HCT116 (cell line): ENCODE measurements at regions not wholly inside any gene's neighbourhood (a gene's known extent, or its start where the extent isn't known, plus 50 kb on each side); places are given as distances from the start of the nearest gene placed in this dataset.
"Not testable (repeated sequence)": the region's sequence is repeated elsewhere in the genome, so short reads cannot be mapped to it uniquely, and the experiment has no call there.

Source experiments
- ATF3 ChIP-seq: IDR thresholded peaks from 2 replicates; pipeline ENCODE4 v1.6.1; 2012
- CTCF ChIP-seq, 3 experiments: fragments of 200-600 bp in 1 of 3; sonication (generic) in 1 of 3; IDR thresholded peaks in 2 of 3; conservative IDR thresholded peaks in 1 of 3; 2 replicates each; pipeline ENCODE4 v1.5.1; 2012 to 2017; ENCODE audit warnings: low read depth in 2 of 3, low read length in 2 of 3, antibody characterized with exemption in 1 of 3, borderline replicate concordance in 1 of 3, control low read depth in 1 of 3, mild to moderate bottlenecking in 1 of 3, mixed read lengths in 1 of 3, mixed run types in 1 of 3, moderate library complexity in 1 of 3; ENCODE audit not compliant: insufficient read depth in 1 of 3
- EZH2 ChIP-seq: fragments of 200-600 bp; sonication (generic); IDR thresholded peaks from 2 replicates; pipeline ENCODE4 v1.6.1; 2017; ENCODE audit warnings: antibody characterized with exemption, mixed run types
- POLR2A ChIP-seq: IDR thresholded peaks from 2 replicates; pipeline ENCODE4 v1.7.0; 2011; ENCODE audit warnings: borderline replicate concordance; ENCODE audit not compliant: insufficient read depth, insufficient read length; ENCODE audit errors: extremely low read depth
- RAD21 ChIP-seq: IDR thresholded peaks from 2 replicates; pipeline ENCODE4 v1.6.1; 2012; ENCODE audit warnings: low read depth, mild to moderate bottlenecking
- SRF ChIP-seq: IDR thresholded peaks from 2 replicates; pipeline ENCODE4 v1.6.1; 2012; ENCODE audit warnings: low read depth
- TCF7L2 ChIP-seq: IDR thresholded peaks from 2 replicates; pipeline ENCODE4 v1.7.0; 2011; ENCODE audit warnings: borderline replicate concordance, inconsistent platforms; ENCODE audit not compliant: insufficient read depth, insufficient read length; ENCODE audit errors: extremely low read depth

- TF ChIP-seq TCF7L2; POLR2A; EZH2; CTCF (IDR thresholded peaks at IDR 0.05 in 2 of 3, conservative IDR thresholded peaks at IDR 0.05 in 1 of 3; ENCODE audit: borderline replicate concordance in 1 of 3, insufficient read depth in 1 of 3, low read depth in 2 of 3, low read length in 2 of 3); SRF; ATF3; RAD21: not testable (repeated sequence)
Measured at GRCh38 chr2:64896572-64896971, 92.6 kb upstream of the SLC1A4 start.
